ENCODE measurements at regions not wholly inside any gene's neighbourhood (a gene's known extent, or its start where the extent isn't known, plus 50 kb on each side); places are given as distances from the start of the nearest gene placed in this dataset.

GRCh38 chr6:9404351-9405146 is 969.2 kb upstream of the SLC35B3 start:
- DNase-seq (ENCODE audit: low spot score), result peak; percentile 2

GRCh38 chr6:9403736-9404135 is 968.4 kb upstream of the SLC35B3 start:
- no peak for DNase-seq (ENCODE audit: low spot score)

- DNase-seq (ENCODE audit: low spot score), result peak; percentile 5
These were observed 966.6 kb upstream of the SLC35B3 start for GRCh38 chr6:9401960-9402359.

- no peak for DNase-seq (ENCODE audit: low spot score)
These were observed 964.6 kb upstream of the SLC35B3 start for GRCh38 chr6:9399916-9400315.

GRCh38 chr6:9398767-9399373 is 963.5 kb upstream of the SLC35B3 start:
- no peak for DNase-seq (ENCODE audit: low spot score)

GRCh38 chr6:9398071-9398766 is 962.9 kb upstream of the SLC35B3 start:
- DNase-seq (ENCODE audit: low spot score), result no peak

GRCh38 chr6:9388596-9388995 is 953.3 kb upstream of the SLC35B3 start:
- DNase-seq (ENCODE audit: low spot score), result no peak

GRCh38 chr6:9380568-9380967 is 945.2 kb upstream of the SLC35B3 start:
- DNase-seq (ENCODE audit: low spot score), result no peak

- no peak for DNase-seq (ENCODE audit: low spot score)
These were observed 938.0 kb upstream of the SLC35B3 start for GRCh38 chr6:9373308-9373707.

- DNase-seq (ENCODE audit: low spot score), result no peak
These were observed 935.1 kb upstream of the SLC35B3 start for GRCh38 chr6:9370480-9370879.

GRCh38 chr6:9365378-9365777 is 930.0 kb upstream of the SLC35B3 start:
- DNase-seq (ENCODE audit: low spot score), result no peak

- DNase-seq (ENCODE audit: low spot score), result no peak
These were observed 926.4 kb upstream of the SLC35B3 start for GRCh38 chr6:9361749-9362148.

GRCh38 chr6:9360881-9361280 is 925.5 kb upstream of the SLC35B3 start:
- DNase-seq (ENCODE audit: low spot score), result peak; percentile 4

- DNase-seq (ENCODE audit: low spot score), result no peak
These were observed 912.3 kb upstream of the SLC35B3 start for GRCh38 chr6:9347608-9348007.

GRCh38 chr6:9346923-9347322 is 911.6 kb upstream of the SLC35B3 start:
- no peak for DNase-seq (ENCODE audit: low spot score)

- DNase-seq (ENCODE audit: low spot score), result no peak
These were observed 900.1 kb upstream of the SLC35B3 start for GRCh38 chr6:9335431-9335830.

GRCh38 chr6:9334979-9335378 is 899.6 kb upstream of the SLC35B3 start:
- DNase-seq (ENCODE audit: low spot score), result no peak

GRCh38 chr6:9332241-9332780 is 897.0 kb upstream of the SLC35B3 start:
- no peak for DNase-seq (ENCODE audit: low spot score)

- DNase-seq (ENCODE audit: low spot score), result no peak
These were observed 881.5 kb upstream of the SLC35B3 start for GRCh38 chr6:9316831-9317230.

GRCh38 chr6:9315966-9316650 is 880.8 kb upstream of the SLC35B3 start:
- no peak for DNase-seq (ENCODE audit: low spot score)

- no peak for DNase-seq (ENCODE audit: low spot score)
These were observed 872.9 kb upstream of the SLC35B3 start for GRCh38 chr6:9308284-9308683.

- no peak for DNase-seq (ENCODE audit: low spot score)
These were observed 872.4 kb upstream of the SLC35B3 start for GRCh38 chr6:9307786-9308185.
